Left lung (tissue), 4 donors: ENCODE measurements at regions not wholly inside any gene's neighbourhood (a gene's known extent, or its start where the extent isn't known, plus 50 kb on each side); places are given as distances from the start of the nearest gene placed in this dataset.

Experiments
- ATAC-seq: fragments of 200-7000 bp; cut with Tn5 transposase; one replicate; pipeline ENCODE4 v1.9.1; 2020; ENCODE audit warnings: moderate library complexity
- DNase-seq, 4 donors: peaks; one replicate each; pipeline ENCODE4 v3.0.0-alpha.2; 2013 to 2020
- H3K27ac ChIP-seq, 2 donors: fragments of 200-600 bp; sonication (generic) in 1 of 2; one replicate each; pipeline versions ENCODE4 v1.5.0 to v1.8.0; 2020 to 2021
- H3K27me3 ChIP-seq, 2 donors: fragments of 200-600 bp; sonication (generic) in 1 of 2; one replicate each; pipeline versions ENCODE4 v1.5.0 to v1.8.0; 2020 to 2021
- H3K36me3 ChIP-seq, 2 donors: fragments of 200-600 bp; sonication (generic) in 1 of 2; one replicate each; pipeline versions ENCODE4 v1.5.0 to v1.8.0; 2020 to 2021
- H3K4me1 ChIP-seq, 2 donors: fragments of 200-600 bp; one replicate each; pipeline ENCODE4 v1.8.0; 2021
- H3K4me3 ChIP-seq, 2 donors: fragments of 200-600 bp; sonication (generic) in 1 of 2; one replicate each; pipeline versions ENCODE4 v1.5.0 to v1.8.0; 2020 to 2021; ENCODE audit warnings: mild to moderate bottlenecking in 1 of 2
- H3K9me3 ChIP-seq, 2 donors: fragments of 200-600 bp; sonication (generic) in 1 of 2; one replicate each; pipeline versions ENCODE4 v1.5.0 to v1.8.0; 2020 to 2021
- CTCF ChIP-seq, 2 donors: fragments of 200-600 bp; sonication (generic) in 1 of 2; IDR thresholded peaks; one replicate each; pipeline versions ENCODE4 v1.5.0 to v1.8.0; 2021; ENCODE audit warnings: antibody characterized with exemption in 2 of 2
- intact Hi-C, 2 donors: fragments of 100-400 bp; cut with DNase I; formaldehyde crosslinking; loops; one replicate each; pipeline versions ENCODE4 v1.11.2 to v1.14.2; 2022
- donor health status: DM: no; HTN: yes; CAD: no.
- donor health status: DM: no; HTN: no; CAD: no.

GRCh38 chrX:151825925-151826485 is 86.7 kb upstream of the MAGEA4 start:
- DNase-seq: peak in 2 of 4 donors; percentile 19 to 40
- intact Hi-C loops: no loop called here
- H3K27ac ChIP-seq: no peak overlapping the region

GRCh38 chrX:151828439-151829080 is 84.1 kb upstream of the MAGEA4 start:
- no peaks in the 10 kb centered on the region for H3K9me3 ChIP-seq
- no peaks in the 10 kb centered on the region for H3K4me1 ChIP-seq
- no peak for DNase-seq
- no peaks in the 10 kb centered on the region for H3K36me3 ChIP-seq
- intact Hi-C loops: no loop called here
- ATAC-seq: no peak
- no peak for TF ChIP-seq CTCF (IDR thresholded peaks at IDR 0.05)
- H3K27ac ChIP-seq: no peak overlapping the region
- H3K4me3 ChIP-seq: no peak overlapping the region
- no peaks in the 10 kb centered on the region for H3K27me3 ChIP-seq

More at GRCh38 chrX:151825925-151826485, 86.7 kb upstream of the MAGEA4 start:
- Histone ChIP-seq H3K9me3 (no peaks in the 10 kb centered on the region), H3K4me3 (no peak overlapping the region), H3K27me3 (no peaks in the 10 kb centered on the region), H3K4me1 (no peaks in the 10 kb centered on the region), H3K36me3 (no peaks in the 10 kb centered on the region)
- TF ChIP-seq CTCF (IDR thresholded peaks at IDR 0.05): no peak
- ATAC-seq: peak; percentile 53

- Histone ChIP-seq H3K9me3 (no peaks in the 10 kb centered on the region), H3K36me3 (no peaks in the 10 kb centered on the region), H3K27me3 (no peaks in the 10 kb centered on the region), H3K4me1 (no peaks in the 10 kb centered on the region), H3K27ac (no peak overlapping the region), H3K4me3 (no peak overlapping the region)
- TF ChIP-seq CTCF (IDR thresholded peaks at IDR 0.05): no peak
- peak; percentile 84 for ATAC-seq
- intact Hi-C loops: no loop called here
- DNase-seq: no peak
Measured at GRCh38 chrX:151830911-151831310, 81.8 kb upstream of the MAGEA4 start.

- no peak for TF ChIP-seq CTCF (IDR thresholded peaks at IDR 0.05)
- intact Hi-C loops: no loop called here
- ATAC-seq (no peak), DNase-seq (no peak)
- no peak overlapping the region for H3K27ac ChIP-seq
- no peak overlapping the region for H3K4me3 ChIP-seq
- no peaks in the 10 kb centered on the region for H3K36me3 ChIP-seq
- no peaks in the 10 kb centered on the region for H3K4me1 ChIP-seq
- H3K9me3 ChIP-seq: no peaks in the 10 kb centered on the region
- no peaks in the 10 kb centered on the region for H3K27me3 ChIP-seq
Measured at GRCh38 chrX:151852294-151852693, 60.4 kb upstream of the MAGEA4 start.

GRCh38 chrX:151854726-151855495 is 57.8 kb upstream of the MAGEA4 start:
- intact Hi-C loops: no loop called here
- Histone ChIP-seq H3K9me3 (no peaks in the 10 kb centered on the region), H3K4me1 (no peaks in the 10 kb centered on the region), H3K27ac (no peak overlapping the region), H3K36me3 (no peaks in the 10 kb centered on the region), H3K4me3 (no peak overlapping the region), H3K27me3 (no peaks in the 10 kb centered on the region)
- DNase-seq (no peak), ATAC-seq (no peak)
- no peak for TF ChIP-seq CTCF (IDR thresholded peaks at IDR 0.05)
